ENCODE measurements at regions not wholly inside any gene's neighbourhood (a gene's known extent, or its start where the extent isn't known, plus 50 kb on each side); places are given as distances from the start of the nearest gene placed in this dataset.
"Not testable (repeated sequence)": the region's sequence is repeated elsewhere in the genome, so short reads cannot be mapped to it uniquely, and the experiment has no call there.

- DNase-seq (ENCODE audit: low spot score): no peak
These were observed 73.8 kb downstream of the DIO3 start for GRCh38 chr14:101634850-101635748.

- no peak for DNase-seq (ENCODE audit: low spot score)
These were observed 74.7 kb downstream of the DIO3 start for GRCh38 chr14:101635749-101636560.

- no peak for DNase-seq (ENCODE audit: low spot score)
These were observed 78.0 kb downstream of the DIO3 start for GRCh38 chr14:101639241-101639833.

DNA sequence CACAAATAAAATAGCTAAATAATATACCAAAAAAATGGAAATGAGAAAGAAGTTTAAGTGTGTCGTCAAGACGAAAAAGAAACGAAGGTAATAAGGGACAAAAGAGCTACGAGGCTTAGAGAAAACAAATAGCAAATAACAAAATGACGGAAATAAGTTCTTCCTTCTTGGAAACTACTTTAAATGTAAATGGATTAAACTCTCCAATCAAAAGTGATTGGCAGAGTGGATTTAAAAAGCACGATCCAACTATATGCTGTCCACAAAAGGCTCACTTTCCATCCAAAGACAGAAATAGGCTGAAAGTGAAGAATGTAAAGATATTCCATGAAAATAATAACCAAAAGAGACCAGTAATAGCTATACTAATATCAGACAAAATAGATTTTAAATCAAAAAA, 82.4 kb downstream of the DIO3 start:
- no peak for DNase-seq (ENCODE audit: low spot score)

DNA sequence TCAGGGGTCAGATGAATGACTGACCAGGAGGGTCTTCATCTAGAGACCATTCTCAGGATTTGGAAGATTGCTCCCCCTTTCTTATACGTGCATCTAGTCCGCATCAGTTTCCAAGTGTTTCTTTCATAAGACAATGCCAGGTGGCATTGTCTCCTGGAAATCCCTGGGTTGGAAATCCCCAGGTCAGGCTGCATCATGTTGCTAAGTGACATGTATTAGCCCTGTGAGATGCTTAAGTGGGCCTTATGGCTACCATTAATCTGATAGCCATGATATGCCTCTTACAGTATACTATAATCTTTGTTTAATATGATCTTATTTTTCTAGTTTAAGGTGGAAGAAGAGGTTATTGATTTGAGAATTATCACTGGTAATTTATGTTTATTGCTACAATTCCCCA, 92.8 kb downstream of the DIO3 start:
- DNase-seq (ENCODE audit: low spot score): no peak

DNA sequence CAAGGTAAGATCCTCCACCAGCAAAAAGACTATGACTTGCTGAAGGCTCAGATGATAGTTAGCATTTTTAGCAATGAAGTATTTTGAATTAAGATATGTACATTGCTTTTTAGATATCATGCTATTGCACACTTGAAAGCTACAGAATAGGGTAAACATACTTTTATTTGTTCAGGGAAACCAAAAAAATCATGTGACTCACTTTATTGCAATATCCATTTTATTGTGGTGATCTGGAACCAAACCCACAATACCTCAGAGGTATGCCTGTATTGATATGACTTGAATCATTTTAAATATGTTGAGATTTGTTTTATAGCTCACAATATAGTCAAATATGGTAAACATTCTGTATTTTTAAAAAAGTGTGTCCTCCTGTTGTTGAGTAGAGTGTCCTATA, 96.1 kb downstream of the DIO3 start:
- DNase-seq (ENCODE audit: low spot score): no peak

DNA sequence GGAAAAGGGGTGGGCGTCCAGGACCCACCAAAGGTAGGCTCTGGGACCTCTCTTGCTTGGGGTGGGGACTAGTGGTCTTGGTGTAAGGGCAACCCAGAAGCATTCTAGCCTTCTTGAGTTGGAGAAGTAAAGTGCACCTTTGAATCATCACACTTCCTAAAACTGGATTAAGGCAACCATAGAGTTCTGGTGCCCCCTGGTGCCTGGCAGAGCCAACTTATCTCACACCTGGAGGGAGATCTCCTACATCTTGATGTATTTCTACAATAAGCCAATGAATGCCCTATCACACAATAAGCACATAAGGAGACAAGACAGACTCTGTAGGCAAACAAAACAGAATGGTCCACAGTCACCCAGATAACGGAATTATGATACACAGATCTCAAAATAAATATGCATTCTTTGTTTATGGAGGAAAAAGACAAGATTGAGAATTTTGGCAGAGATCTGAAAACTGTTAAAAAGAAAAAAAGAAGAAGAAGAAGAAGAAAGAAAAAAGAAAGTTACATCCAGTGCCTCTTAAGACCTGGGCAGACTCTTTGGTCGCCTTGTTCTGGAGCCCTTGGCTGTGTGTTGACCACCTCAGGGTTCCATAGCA, 95.9 kb upstream of the PPP2R5C start:
- peak; percentile 52 for DNase-seq (ENCODE audit: low spot score)

GRCh38 chr14:101666264-101666663, 95.2 kb upstream of the PPP2R5C start:
- no peak for DNase-seq (ENCODE audit: low spot score)

GRCh38 chr14:101669629-101670028, 91.9 kb upstream of the PPP2R5C start:
- DNase-seq (ENCODE audit: low spot score): no peak

GRCh38 chr14:101673873-101674272, 87.6 kb upstream of the PPP2R5C start:
- no peak for DNase-seq (ENCODE audit: low spot score)

GRCh38 chr14:101675835-101676234, 85.7 kb upstream of the PPP2R5C start:
- DNase-seq (ENCODE audit: low spot score): not testable (repeated sequence)

GRCh38 chr14:101677912-101678327, 83.6 kb upstream of the PPP2R5C start:
- not testable (repeated sequence) for DNase-seq (ENCODE audit: low spot score)

GRCh38 chr14:101681795-101682194, 79.7 kb upstream of the PPP2R5C start:
- no peak for DNase-seq (ENCODE audit: low spot score)

GRCh38 chr14:101683365-101683764, 78.1 kb upstream of the PPP2R5C start:
- DNase-seq (ENCODE audit: low spot score): no peak

DNA sequence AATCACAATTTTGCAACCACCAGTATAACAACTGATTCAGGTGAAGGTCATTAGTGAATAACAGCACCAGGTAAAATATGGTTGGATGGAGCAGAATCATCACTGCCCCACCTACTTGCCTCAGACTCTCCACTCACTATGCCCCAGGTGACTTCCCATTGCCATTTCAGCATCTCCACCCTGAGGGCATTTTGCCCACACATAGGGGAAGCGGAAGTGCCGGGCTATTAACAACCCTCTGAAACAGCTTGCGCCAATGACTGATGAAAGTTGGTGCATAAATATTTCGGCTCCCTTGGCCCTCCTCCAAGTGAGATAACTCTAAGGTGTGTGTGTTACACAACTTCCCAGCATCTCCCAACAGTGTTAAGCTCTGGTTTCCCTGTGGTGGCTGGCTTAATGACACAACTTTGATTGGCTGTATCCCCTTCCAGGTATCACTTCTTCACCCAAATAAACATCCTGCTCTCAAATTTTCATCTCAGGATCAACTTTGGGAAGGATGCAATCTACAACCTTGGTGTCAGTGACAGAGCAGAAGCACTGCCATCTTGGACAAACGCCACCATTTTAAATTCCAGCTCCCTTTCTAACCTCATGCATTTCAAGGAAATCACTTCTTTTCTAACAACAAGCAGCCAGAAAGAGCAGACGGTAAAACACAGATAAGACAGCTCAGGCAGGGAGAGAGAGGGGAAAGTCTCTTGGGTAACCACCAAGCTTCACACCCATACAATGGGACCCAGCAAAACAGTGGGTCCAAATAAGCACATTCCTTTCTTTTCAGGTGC, 73.6 kb upstream of the PPP2R5C start:
- DNase-seq (ENCODE audit: low spot score): no peak

- no peak for DNase-seq (ENCODE audit: low spot score)
These were observed 72.4 kb upstream of the PPP2R5C start for GRCh38 chr14:101689039-101689501.

- DNase-seq (ENCODE audit: low spot score): not testable (repeated sequence)
These were observed 71.5 kb upstream of the PPP2R5C start for GRCh38 chr14:101689966-101690365.

DNA sequence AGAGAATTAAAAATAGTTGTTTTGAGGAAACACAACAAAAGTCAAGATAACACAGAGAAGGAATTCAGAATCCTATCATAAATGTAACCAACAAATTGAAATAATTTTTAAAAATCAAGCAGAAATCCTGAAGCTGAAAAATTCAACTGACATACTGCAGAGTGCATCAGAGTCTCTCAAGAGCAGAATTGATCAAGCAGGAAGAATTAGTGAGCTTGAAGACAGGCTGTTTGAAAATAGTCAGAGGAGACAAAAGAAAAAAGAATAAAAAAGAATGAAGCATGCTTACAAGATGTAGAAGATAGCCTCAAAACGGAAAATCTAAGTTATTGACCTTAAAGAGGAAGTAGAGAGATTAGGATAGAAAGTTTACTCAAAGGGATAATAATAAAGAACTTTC, 65.8 kb upstream of the PPP2R5C start:
- DNase-seq (ENCODE audit: low spot score): no peak

GRCh38 chr14:101704140-101704539, 57.4 kb upstream of the PPP2R5C start:
- DNase-seq (ENCODE audit: low spot score): no peak

DNA sequence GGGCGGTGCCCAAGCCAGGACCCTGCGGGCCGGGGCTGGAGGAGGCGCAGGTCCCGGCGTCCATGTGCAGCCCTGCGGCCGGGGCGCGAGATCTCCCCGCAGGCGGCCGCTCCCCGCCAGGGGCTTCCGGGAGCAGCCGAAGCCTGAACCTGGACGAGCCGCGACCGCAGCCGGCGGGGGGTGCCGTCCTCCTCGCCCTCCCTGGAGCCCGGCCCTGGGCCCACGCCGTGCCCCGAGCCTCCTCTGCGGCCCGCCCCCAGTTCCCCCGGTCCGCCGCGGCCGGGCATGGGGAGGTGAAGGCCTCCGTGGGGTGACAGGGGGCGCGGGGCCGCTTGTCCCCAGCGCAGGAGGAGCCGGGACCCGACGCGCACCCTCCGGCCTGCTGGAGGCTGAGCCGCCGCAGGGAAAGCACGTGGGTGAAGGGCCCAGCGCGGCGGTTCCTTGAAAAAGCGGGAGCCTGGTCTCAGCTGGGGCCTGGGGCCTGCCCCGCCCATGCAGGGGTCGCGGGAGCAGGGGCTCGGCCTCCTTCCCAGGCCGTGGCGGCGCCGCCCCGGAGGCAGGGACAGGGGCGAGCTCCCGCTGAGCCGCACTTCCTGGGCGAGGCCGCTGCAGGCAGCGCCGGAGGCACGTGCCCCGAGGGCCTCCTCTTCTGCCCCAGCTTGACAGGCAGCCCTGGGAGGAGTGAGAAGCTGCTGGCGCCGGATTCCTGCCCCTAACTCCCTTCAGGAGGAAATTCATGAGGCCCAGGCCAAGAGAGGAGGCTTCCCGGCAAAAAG, 55.6 kb upstream of the PPP2R5C start:
- DNase-seq (ENCODE audit: low spot score): no peak
